ENCODE measurements at regions not wholly inside any gene's neighbourhood (a gene's known extent, or its start where the extent isn't known, plus 50 kb on each side); places are given as distances from the start of the nearest gene placed in this dataset.

DNA sequence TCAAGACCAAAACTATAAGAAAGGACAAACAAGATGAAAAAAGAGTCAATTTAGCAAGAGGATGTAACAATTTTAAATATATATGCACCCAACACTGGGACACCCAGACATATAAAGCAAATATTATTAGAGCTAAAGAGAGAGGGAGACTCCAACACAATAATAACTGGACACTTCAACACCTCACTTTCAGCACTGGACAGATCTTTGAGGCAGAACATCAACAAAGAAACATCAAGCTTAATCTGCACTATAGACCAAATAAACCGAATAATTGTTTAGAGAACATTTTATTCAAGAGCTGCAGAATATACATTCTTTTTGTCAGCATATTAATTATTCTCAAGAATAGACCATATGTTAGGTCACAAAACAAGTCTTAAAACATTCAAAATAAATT, 109.7 kb upstream of the TET2 start:
- no peak overlapping the region for H3K4me2 ChIP-seq (ENCODE audit: low read depth, low read length, poor library complexity, severe bottlenecking)
- H3K79me2 ChIP-seq (ENCODE audit: low read length) = no peaks in the 10 kb centered on the region
- DNase-seq = no peak
- H3K9me3 ChIP-seq (ENCODE audit: low read length) = no peaks in the 10 kb centered on the region
- no peak overlapping the region for H3K4me3 ChIP-seq (ENCODE audit: low read length)
- H3K4me1 ChIP-seq (ENCODE audit: low read length) = no peaks in the 10 kb centered on the region
- no peaks in the 10 kb centered on the region for H3K36me3 ChIP-seq (ENCODE audit: insufficient read depth, low read length)
- H3K27ac ChIP-seq (ENCODE audit: low read length) = no peak overlapping the region
- H3K9me2 ChIP-seq (replicated peaks; ENCODE audit: insufficient read depth, low read length) = peaks cover 4% of the 10 kb centered on the region; the same call in 1 of the 2 replicates
- no peak overlapping the region for H2AFZ ChIP-seq (ENCODE audit: low read length)
- no peaks in the 10 kb centered on the region for H3K27me3 ChIP-seq (ENCODE audit: low read length)
- H3K9ac ChIP-seq (ENCODE audit: low read length) = no peak overlapping the region
- H4K20me1 ChIP-seq (ENCODE audit: insufficient read depth, low read depth, low read length) = no peaks in the 10 kb centered on the region

DNA sequence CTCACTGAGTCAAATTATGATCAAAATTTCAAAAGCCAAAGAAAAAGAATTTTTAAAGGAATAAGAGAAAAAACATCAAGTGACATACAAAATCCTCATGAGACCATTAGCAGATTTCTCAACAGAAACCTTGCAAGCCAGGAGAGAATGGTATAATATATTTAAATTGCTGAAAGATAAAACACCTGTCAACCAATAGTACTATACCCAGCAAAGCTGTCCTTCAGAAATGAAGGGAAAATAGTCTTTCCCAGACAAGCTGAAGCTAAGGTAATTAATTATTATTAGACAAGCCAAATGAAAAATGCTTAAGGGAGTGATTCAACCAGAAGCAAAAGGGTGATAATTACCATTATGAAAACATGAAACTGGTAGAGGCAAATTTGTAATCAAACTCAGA, 104.2 kb upstream of the TET2 start:
- Histone ChIP-seq H3K79me2 (ENCODE audit: low read length) (no peaks in the 10 kb centered on the region), H3K9me3 (ENCODE audit: low read length) (no peaks in the 10 kb centered on the region), H3K27ac (ENCODE audit: low read length) (no peak overlapping the region), H2AFZ (ENCODE audit: low read length) (no peak overlapping the region), H3K9me2 (replicated peaks; ENCODE audit: insufficient read depth, low read length) (no peaks in the 10 kb centered on the region), H3K4me1 (ENCODE audit: low read length) (no peaks in the 10 kb centered on the region), H4K20me1 (ENCODE audit: insufficient read depth, low read depth, low read length) (no peaks in the 10 kb centered on the region), H3K4me2 (ENCODE audit: low read depth, low read length, poor library complexity, severe bottlenecking) (no peak overlapping the region), H3K27me3 (ENCODE audit: low read length) (no peaks in the 10 kb centered on the region), H3K4me3 (ENCODE audit: low read length) (no peak overlapping the region), H3K36me3 (ENCODE audit: insufficient read depth, low read length) (no peaks in the 10 kb centered on the region), H3K9ac (ENCODE audit: low read length) (no peak overlapping the region)
- DNase-seq = no peak

DNA sequence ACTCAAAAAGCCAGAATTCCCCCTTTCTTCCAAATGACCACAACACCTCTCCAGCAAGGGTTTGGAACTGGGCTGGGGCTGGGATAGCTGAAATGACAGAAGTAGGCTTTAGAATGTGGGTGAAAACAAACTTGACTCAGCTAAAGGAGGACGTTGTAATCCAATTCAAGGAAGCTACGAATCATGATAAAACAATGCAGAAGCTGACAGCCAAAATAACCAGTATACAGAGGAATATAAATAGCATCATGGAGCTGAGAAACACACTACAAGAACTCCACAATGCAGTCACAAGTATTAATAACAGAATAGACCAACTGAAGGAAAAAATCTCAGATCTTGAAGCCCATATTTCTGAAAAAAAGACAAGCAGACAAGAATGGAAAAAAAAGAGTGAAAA, 95.8 kb upstream of the TET2 start:
- Histone ChIP-seq H3K27ac (ENCODE audit: low read length) (no peak overlapping the region), H3K27me3 (ENCODE audit: low read length) (no peaks in the 10 kb centered on the region), H3K79me2 (ENCODE audit: low read length) (no peaks in the 10 kb centered on the region), H2AFZ (ENCODE audit: low read length) (no peak overlapping the region), H3K4me2 (ENCODE audit: low read depth, low read length, poor library complexity, severe bottlenecking) (no peak overlapping the region), H3K9me3 (ENCODE audit: low read length) (no peaks in the 10 kb centered on the region), H3K9ac (ENCODE audit: low read length) (no peak overlapping the region), H3K4me3 (ENCODE audit: low read length) (no peak overlapping the region), H3K4me1 (ENCODE audit: low read length) (no peaks in the 10 kb centered on the region), H3K36me3 (ENCODE audit: insufficient read depth, low read length) (no peaks in the 10 kb centered on the region), H3K9me2 (replicated peaks; ENCODE audit: insufficient read depth, low read length) (no peaks in the 10 kb centered on the region), H4K20me1 (ENCODE audit: insufficient read depth, low read depth, low read length) (no peaks in the 10 kb centered on the region)
- no peak for DNase-seq

DNA sequence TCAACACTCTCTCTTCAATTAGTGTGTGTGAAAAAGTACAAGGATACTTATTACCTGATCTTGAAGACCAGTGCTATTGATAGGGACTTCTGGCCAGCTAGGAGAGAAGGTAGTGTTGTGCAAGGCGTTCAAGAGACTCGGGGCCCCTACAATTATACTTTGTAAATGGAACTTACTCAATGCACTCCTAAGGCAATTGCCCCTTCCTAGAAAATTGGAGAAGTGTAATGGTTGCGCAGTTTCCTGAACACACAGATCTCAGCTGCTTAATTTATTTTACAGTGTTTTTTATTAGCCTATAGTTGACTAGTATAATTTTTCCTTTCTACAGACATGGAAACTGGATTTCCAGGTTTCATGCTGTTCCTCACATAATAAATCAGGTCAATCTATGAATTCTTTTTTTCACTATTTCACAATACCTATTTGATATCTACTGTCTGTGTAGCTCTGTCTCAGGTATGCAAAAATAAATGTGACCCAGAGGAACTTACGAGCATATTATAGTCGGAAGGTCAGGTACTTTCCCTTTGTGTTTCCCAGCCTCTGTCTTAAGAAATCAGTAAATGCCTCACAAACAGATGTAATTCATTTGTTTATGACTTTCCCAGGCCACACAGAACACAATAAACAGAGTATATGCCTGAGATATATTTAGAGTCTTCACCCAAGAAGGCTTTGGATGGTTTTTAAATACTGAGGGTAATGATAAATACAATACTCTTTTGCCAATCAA, 89.1 kb upstream of the TET2 start:
- Histone ChIP-seq H2AFZ (ENCODE audit: low read length) (no peak overlapping the region), H3K9me3 (ENCODE audit: low read length) (no peaks in the 10 kb centered on the region), H3K27ac (ENCODE audit: low read length) (no peak overlapping the region), H3K79me2 (ENCODE audit: low read length) (no peaks in the 10 kb centered on the region), H3K4me2 (ENCODE audit: low read depth, low read length, poor library complexity, severe bottlenecking) (no peak overlapping the region), H4K20me1 (ENCODE audit: insufficient read depth, low read depth, low read length) (no peaks in the 10 kb centered on the region), H3K9ac (ENCODE audit: low read length) (no peak overlapping the region), H3K4me3 (ENCODE audit: low read length) (no peak overlapping the region), H3K4me1 (ENCODE audit: low read length) (peaks cover 16% of the 10 kb centered on the region), H3K9me2 (replicated peaks; ENCODE audit: insufficient read depth, low read length) (no peaks in the 10 kb centered on the region), H3K27me3 (ENCODE audit: low read length) (no peaks in the 10 kb centered on the region), H3K36me3 (ENCODE audit: insufficient read depth, low read length) (no peaks in the 10 kb centered on the region)
- no peak for DNase-seq

DNA sequence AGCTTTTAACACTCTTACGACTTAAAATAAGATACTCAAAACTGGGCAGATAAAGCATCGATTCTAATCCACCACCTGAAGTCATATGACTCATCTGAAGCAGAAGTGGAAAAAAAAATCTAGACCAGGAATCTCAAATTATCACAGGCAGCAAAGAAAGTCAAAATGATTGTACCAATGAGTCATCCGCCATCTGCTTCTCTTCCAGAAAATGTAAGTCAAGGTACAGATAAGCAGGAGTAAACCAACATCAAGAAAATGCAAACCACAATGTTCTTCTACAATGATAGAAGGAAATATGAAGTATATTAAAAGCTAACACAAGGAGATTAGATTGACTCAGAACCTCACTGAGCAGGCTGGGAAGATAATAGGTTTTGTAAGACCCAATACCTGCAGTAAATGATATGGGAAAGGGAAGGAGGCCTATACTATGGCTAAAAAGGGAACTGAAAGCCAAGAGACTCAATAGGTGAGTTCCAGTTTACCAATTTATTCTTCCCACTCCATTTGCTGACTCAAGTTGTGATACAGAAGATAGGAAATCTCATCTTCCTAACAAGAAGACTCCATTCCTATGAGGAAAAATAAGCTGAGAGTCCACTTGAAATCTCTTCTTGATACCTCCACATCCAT, 88.4 kb upstream of the TET2 start:
- no peak overlapping the region for H3K4me2 ChIP-seq (ENCODE audit: low read depth, low read length, poor library complexity, severe bottlenecking)
- no peak for DNase-seq
- H3K4me3 ChIP-seq (ENCODE audit: low read length) = no peak overlapping the region
- no peak overlapping the region for H3K9ac ChIP-seq (ENCODE audit: low read length)
- H3K9me3 ChIP-seq (ENCODE audit: low read length) = no peaks in the 10 kb centered on the region
- H3K79me2 ChIP-seq (ENCODE audit: low read length) = no peaks in the 10 kb centered on the region
- no peak overlapping the region for H3K27ac ChIP-seq (ENCODE audit: low read length)
- H4K20me1 ChIP-seq (ENCODE audit: insufficient read depth, low read depth, low read length) = no peaks in the 10 kb centered on the region
- no peaks in the 10 kb centered on the region for H3K36me3 ChIP-seq (ENCODE audit: insufficient read depth, low read length)
- H3K27me3 ChIP-seq (ENCODE audit: low read length) = no peaks in the 10 kb centered on the region
- no peak overlapping the region for H2AFZ ChIP-seq (ENCODE audit: low read length)
- no peaks in the 10 kb centered on the region for H3K9me2 ChIP-seq (replicated peaks; ENCODE audit: insufficient read depth, low read length)
- H3K4me1 ChIP-seq (ENCODE audit: low read length) = peaks cover 16% of the 10 kb centered on the region

DNA sequence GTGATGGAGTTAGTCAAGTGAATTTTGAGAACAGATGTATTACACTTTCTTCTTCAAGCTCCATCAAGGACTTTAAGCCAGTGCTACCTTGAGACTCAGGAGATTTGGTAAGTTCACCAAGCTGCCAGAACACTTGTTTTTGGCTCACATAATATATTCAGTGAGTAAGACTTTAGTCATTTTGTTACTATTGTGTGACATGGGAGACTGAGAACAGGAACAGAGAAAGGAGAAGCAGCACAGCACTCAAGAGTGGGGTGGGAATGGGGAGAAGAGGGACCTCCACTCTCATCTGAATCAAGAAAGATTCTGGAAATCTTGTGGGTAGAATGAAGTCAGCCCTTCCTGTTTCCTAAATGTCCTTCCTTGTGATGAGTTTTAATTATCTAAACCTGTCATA, 87.3 kb upstream of the TET2 start:
- no peak overlapping the region for H3K4me3 ChIP-seq (ENCODE audit: low read length)
- H3K9me3 ChIP-seq (ENCODE audit: low read length) = no peaks in the 10 kb centered on the region
- no peaks in the 10 kb centered on the region for H3K36me3 ChIP-seq (ENCODE audit: insufficient read depth, low read length)
- no peaks in the 10 kb centered on the region for H3K27me3 ChIP-seq (ENCODE audit: low read length)
- H2AFZ ChIP-seq (ENCODE audit: low read length) = no peak overlapping the region
- H3K79me2 ChIP-seq (ENCODE audit: low read length) = no peaks in the 10 kb centered on the region
- no peaks in the 10 kb centered on the region for H4K20me1 ChIP-seq (ENCODE audit: insufficient read depth, low read depth, low read length)
- H3K9ac ChIP-seq (ENCODE audit: low read length) = no peak overlapping the region
- H3K4me1 ChIP-seq (ENCODE audit: low read length) = peaks cover 16% of the 10 kb centered on the region
- H3K4me2 ChIP-seq (ENCODE audit: low read depth, low read length, poor library complexity, severe bottlenecking) = no peak overlapping the region
- H3K27ac ChIP-seq (ENCODE audit: low read length) = no peak overlapping the region
- H3K9me2 ChIP-seq (replicated peaks; ENCODE audit: insufficient read depth, low read length) = no peaks in the 10 kb centered on the region
- DNase-seq = no peak

DNA sequence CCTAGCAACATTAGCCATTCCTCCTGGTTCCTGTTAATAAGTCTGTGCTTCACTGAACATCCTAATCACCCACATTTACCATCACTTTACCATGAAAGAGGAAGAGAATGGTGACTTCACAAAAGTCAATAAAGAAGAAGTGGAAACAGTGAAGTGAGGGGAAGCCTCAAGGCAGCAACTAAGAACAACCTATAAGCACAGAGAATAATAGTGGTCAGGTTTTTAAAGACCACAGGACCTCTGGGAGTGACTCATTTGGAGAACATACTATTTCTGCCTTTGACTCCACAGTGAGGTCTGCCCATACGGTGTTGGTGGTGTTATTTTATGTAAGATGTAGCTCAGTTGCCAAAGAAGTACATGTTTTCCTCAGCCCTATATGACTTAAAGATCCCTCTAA, 86.0 kb upstream of the TET2 start:
- no peaks in the 10 kb centered on the region for H3K79me2 ChIP-seq (ENCODE audit: low read length)
- H3K36me3 ChIP-seq (ENCODE audit: insufficient read depth, low read length) = no peaks in the 10 kb centered on the region
- H3K27me3 ChIP-seq (ENCODE audit: low read length) = no peaks in the 10 kb centered on the region
- H3K4me2 ChIP-seq (ENCODE audit: low read depth, low read length, poor library complexity, severe bottlenecking) = no peak overlapping the region
- no peak overlapping the region for H2AFZ ChIP-seq (ENCODE audit: low read length)
- no peak overlapping the region for H3K4me3 ChIP-seq (ENCODE audit: low read length)
- no peaks in the 10 kb centered on the region for H3K9me3 ChIP-seq (ENCODE audit: low read length)
- no peak overlapping the region for H3K27ac ChIP-seq (ENCODE audit: low read length)
- H4K20me1 ChIP-seq (ENCODE audit: insufficient read depth, low read depth, low read length) = no peaks in the 10 kb centered on the region
- no peaks in the 10 kb centered on the region for H3K9me2 ChIP-seq (replicated peaks; ENCODE audit: insufficient read depth, low read length)
- peaks cover 16% of the 10 kb centered on the region for H3K4me1 ChIP-seq (ENCODE audit: low read length)
- no peak overlapping the region for H3K9ac ChIP-seq (ENCODE audit: low read length)
- DNase-seq = peak; percentile 58

DNA sequence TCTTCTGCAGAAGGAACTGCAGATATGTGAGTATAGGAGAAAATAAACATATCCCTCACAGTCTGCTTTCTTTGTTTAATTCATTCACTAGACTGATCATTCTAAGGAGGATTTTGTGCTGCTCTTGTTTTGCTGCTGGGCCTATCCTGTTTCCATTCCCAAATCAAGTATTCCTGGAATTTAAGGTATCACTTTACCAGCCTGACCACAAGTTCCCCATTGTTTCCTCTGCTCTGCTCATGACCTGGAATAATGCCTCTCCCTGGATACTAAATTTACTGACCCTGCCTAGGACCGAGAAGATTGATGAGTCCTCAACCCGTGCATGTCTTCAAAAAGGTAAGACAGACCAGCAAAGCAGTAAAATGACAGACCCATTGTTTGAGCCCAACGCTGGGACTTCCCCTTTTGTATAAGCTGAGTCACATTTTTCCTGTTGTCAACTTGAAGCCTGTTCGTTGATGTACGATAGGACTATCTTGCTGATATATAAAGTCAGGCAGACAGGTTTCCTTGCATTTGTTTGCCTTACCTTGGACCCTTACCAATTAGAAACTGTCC, 85.5 kb upstream of the TET2 start:
- Histone ChIP-seq H4K20me1 (ENCODE audit: insufficient read depth, low read depth, low read length) (no peaks in the 10 kb centered on the region), H3K9me2 (replicated peaks; ENCODE audit: insufficient read depth, low read length) (no peaks in the 10 kb centered on the region), H3K36me3 (ENCODE audit: insufficient read depth, low read length) (no peaks in the 10 kb centered on the region), H2AFZ (ENCODE audit: low read length) (no peak overlapping the region; the same call in 1 of the 2 replicates), H3K4me2 (ENCODE audit: low read depth, low read length, poor library complexity, severe bottlenecking) (peak overlapping the region; percentile 5), H3K27me3 (ENCODE audit: low read length) (no peaks in the 10 kb centered on the region), H3K79me2 (ENCODE audit: low read length) (no peaks in the 10 kb centered on the region), H3K27ac (ENCODE audit: low read length) (no peak overlapping the region), H3K4me1 (ENCODE audit: low read length) (peaks cover 16% of the 10 kb centered on the region), H3K9ac (ENCODE audit: low read length) (no peak overlapping the region), H3K9me3 (ENCODE audit: low read length) (no peaks in the 10 kb centered on the region), H3K4me3 (ENCODE audit: low read length) (no peak overlapping the region)
- DNase-seq = peak; percentile 51
